GM19452 (cell line): ENCODE measurements at regions not wholly inside any gene's neighbourhood (a gene's known extent, or its start where the extent isn't known, plus 50 kb on each side); places are given as distances from the start of the nearest gene placed in this dataset.
"Not testable (repeated sequence)": the region's sequence is repeated elsewhere in the genome, so short reads cannot be mapped to it uniquely, and the experiment has no call there.

Experiments used
- ATAC-seq: cut with Tn5 transposase; IDR thresholded peaks from one replicate; pipeline ENCODE4 v1.9.1; 2021; ENCODE audit not compliant: unreplicated experiment

DNA sequence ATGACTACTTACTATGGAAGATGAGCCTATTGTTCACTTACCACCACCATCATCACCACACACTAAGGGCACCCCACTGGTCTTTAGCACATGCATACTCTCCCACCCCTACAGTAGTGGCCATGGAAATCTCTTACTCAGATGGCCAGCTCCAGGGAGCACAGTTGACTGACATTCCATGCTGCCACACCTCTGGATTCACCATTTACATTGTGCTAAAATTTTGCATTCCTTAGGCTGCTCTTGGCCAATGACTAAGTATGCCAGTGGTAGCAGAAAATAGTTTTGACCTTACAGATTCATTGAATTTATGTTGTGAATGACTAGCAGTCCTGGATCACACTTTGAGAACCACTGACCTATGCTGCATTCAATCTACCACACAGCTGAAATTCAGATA is 306.9 kb downstream of the TSPY2 start:
- ATAC-seq: not testable (repeated sequence)

DNA sequence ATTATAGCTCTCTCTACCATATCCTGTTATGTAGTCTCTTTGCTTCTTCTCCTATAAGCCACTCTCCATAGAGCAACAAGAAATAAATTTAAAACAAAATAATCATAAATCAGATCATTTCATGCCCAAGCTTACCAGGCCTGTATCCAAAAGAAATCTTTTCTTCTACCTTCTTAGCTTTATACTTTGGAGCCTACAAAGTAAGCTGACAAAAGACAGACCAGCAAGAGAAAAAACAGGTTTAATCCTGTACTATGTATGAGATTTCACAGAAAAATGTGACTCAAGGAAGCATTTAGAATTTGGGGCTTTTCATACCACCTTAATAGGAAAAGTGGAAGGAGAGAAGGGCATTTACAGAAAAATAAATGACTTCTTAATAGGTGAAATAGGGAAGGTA is 321.0 kb downstream of the TSPY2 start:
- ATAC-seq: not testable (repeated sequence)
